ENCODE measurements at regions not wholly inside any gene's neighbourhood (a gene's known extent, or its start where the extent isn't known, plus 50 kb on each side); places are given as distances from the start of the nearest gene placed in this dataset.

DNA sequence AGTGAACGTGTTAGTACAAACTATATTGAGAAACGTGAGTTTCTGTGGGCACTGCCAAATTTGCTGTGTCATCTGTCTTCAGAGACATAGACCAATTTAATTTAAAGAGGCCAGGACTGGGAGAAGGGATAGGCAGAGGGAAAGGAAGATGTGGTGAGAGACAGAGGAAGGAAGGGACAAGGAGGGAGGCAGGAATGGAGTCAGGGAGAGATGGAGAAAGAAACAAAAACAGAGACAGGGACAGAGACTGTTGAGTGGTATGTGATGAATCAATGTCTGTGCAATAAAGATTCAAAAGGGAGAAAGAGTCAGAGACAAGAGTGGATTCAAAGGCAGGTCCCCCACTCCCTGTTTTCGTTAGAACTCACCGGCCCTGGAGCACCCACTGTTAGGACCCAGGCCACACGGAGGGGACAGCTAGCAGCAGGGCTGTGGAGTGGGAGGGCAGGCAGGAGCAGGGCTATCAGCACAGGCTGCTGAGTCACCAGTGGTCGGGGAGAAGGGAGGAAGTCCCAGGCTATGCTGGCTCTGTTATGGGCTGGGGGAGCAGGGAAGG lies 51.6 kb upstream of the CHD6 start:
- DNase-seq (ENCODE audit: low read depth), result no peak

GRCh38 chr20:41668057-41668749 lies 50.0 kb upstream of the CHD6 start:
- no peak for DNase-seq (ENCODE audit: low read depth)
